MM.1S (cell line): ENCODE measurements at regions not wholly inside any gene's neighbourhood (a gene's known extent, or its start where the extent isn't known, plus 50 kb on each side); places are given as distances from the start of the nearest gene placed in this dataset.

Source experiments
- DNase-seq: peaks from one replicate; pipeline ENCODE4 v3.0.0-alpha.2; 2015
- H2AFZ ChIP-seq: fragments of 300-600 bp; sonication (generic); 2 replicates; pipeline ENCODE4 v1.6.0; 2016; ENCODE audit warnings: antibody characterized with exemption, low read length
- H3F3A ChIP-seq: fragments of 300-600 bp; sonication (generic); 2 replicates; pipeline ENCODE4 v1.6.1; 2016; ENCODE audit warnings: mild to moderate bottlenecking, antibody characterized with exemption, low read length, moderate library complexity, mixed read lengths; ENCODE audit not compliant: insufficient read depth
- H3K27ac ChIP-seq: fragments of 300-600 bp; sonication (generic); 2 replicates; pipeline ENCODE4 v1.5.1; 2016; ENCODE audit warnings: mild to moderate bottlenecking, low read length
- H3K27me3 ChIP-seq: fragments of 300-600 bp; sonication (generic); replicated peaks from 2 replicates; pipeline ENCODE4 v1.6.0; 2016; ENCODE audit warnings: low read length; ENCODE audit not compliant: insufficient read depth
- H3K36me3 ChIP-seq: fragments of 300-600 bp; sonication (generic); replicated peaks from 2 replicates; pipeline ENCODE4 v1.6.1; 2016; ENCODE audit warnings: mild to moderate bottlenecking, low read length, mixed read lengths; ENCODE audit not compliant: insufficient read depth
- H3K4me1 ChIP-seq: fragments of 300-600 bp; sonication (generic); 2 replicates; pipeline ENCODE4 v1.6.1; 2016; ENCODE audit warnings: low read length, mixed read lengths
- H3K4me2 ChIP-seq: fragments of 300-600 bp; sonication (generic); 2 replicates; pipeline ENCODE4 v1.6.0; 2016; ENCODE audit warnings: low read depth, low read length
- H3K4me3 ChIP-seq: fragments of 300-600 bp; sonication (generic); 2 replicates; pipeline ENCODE4 v1.5.1; 2016; ENCODE audit warnings: low read length, mixed read lengths
- H3K79me2 ChIP-seq: fragments of 300-600 bp; sonication (generic); 2 replicates; pipeline ENCODE4 v1.6.1; 2016; ENCODE audit warnings: mixed run types, low read length, mixed read lengths
- H3K9ac ChIP-seq: fragments of 300-600 bp; sonication (generic); 2 replicates; pipeline ENCODE4 v1.6.1; 2016; ENCODE audit warnings: low read length, mixed read lengths
- H3K9me2 ChIP-seq: fragments of 300-600 bp; sonication (generic); replicated peaks from 2 replicates; pipeline ENCODE4 v1.6.1; 2016; ENCODE audit warnings: mild to moderate bottlenecking, low read length, mixed read lengths; ENCODE audit not compliant: insufficient read depth
- H3K9me3 ChIP-seq: fragments of 300-600 bp; sonication (generic); replicated peaks from 2 replicates; pipeline ENCODE4 v1.6.1; 2016; ENCODE audit warnings: mild to moderate bottlenecking, low read length, mixed read lengths; ENCODE audit not compliant: insufficient read depth
- H4K20me1 ChIP-seq: fragments of 300-600 bp; sonication (generic); 2 replicates; pipeline ENCODE4 v1.6.1; 2016; ENCODE audit warnings: mild to moderate bottlenecking, low read length, moderate library complexity, mixed read lengths; ENCODE audit not compliant: insufficient read depth
- EZH2 ChIP-seq: fragments of 300-600 bp; sonication (generic); optimal IDR thresholded peaks from 2 replicates; pipeline ENCODE3; 2017; ENCODE audit warnings: low read depth, mild to moderate bottlenecking, antibody characterized with exemption, low read length, mixed read lengths
- EZH2phosphoT487 ChIP-seq: fragments of 300-600 bp; sonication (generic); IDR thresholded peaks from 2 replicates; pipeline ENCODE4 v1.6.1; 2018; ENCODE audit warnings: antibody characterized with exemption, low read length
- TF ChIP-seq, protein P1 (sequence below): fragments of 300-600 bp; sonication (generic); IDR thresholded peaks from 2 replicates; pipeline ENCODE4 v1.5.1; 2016; ENCODE audit warnings: antibody characterized with exemption, low read length, mixed read lengths

DNA sequence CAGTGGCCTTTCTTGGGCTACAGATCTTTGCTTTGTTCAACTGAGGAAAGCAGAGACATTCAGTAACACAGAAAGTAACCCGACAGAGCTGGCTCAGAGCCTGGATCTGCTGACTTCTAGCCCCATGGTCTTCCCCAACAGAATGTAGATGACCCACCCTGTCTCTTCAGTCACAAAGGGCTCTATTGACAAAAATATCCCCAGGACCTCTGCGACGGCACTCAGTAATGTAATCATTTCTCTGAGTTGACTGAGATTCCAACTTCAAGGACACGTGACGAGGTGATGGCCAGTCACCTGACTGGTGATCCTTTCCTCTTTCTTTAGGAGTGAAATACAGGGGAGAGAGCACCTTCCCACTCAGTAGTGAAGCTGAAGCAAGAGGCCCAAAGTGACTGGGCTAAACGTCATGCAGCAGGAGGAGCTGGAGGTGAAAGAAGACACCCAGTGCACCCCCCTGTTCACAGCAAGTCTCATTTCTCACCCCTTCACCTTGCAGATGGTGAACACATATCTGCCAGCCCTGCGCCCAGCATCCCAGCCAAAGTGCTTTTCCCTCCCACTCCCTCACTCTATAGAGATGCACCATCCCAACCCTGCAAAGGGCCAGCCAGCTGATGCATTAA is 179.2 kb upstream of the EGLN3 start:
- no peaks in the 10 kb centered on the region for H3K9me3 ChIP-seq
- no peak overlapping the region for H3K4me2 ChIP-seq
- no peaks in the 10 kb centered on the region for H4K20me1 ChIP-seq
- no peaks in the 10 kb centered on the region for H3K79me2 ChIP-seq
- H3K27me3 ChIP-seq, result no peaks in the 10 kb centered on the region
- no peak for DNase-seq
- no peaks in the 10 kb centered on the region for H3K9me2 ChIP-seq
- TF ChIP-seq, protein P1, sequence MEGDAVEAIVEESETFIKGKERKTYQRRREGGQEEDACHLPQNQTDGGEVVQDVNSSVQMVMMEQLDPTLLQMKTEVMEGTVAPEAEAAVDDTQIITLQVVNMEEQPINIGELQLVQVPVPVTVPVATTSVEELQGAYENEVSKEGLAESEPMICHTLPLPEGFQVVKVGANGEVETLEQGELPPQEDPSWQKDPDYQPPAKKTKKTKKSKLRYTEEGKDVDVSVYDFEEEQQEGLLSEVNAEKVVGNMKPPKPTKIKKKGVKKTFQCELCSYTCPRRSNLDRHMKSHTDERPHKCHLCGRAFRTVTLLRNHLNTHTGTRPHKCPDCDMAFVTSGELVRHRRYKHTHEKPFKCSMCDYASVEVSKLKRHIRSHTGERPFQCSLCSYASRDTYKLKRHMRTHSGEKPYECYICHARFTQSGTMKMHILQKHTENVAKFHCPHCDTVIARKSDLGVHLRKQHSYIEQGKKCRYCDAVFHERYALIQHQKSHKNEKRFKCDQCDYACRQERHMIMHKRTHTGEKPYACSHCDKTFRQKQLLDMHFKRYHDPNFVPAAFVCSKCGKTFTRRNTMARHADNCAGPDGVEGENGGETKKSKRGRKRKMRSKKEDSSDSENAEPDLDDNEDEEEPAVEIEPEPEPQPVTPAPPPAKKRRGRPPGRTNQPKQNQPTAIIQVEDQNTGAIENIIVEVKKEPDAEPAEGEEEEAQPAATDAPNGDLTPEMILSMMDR, result no peak
- TF ChIP-seq EZH2 (no peak), EZH2phosphoT487 (no peak)
- no peaks in the 10 kb centered on the region for H3F3A ChIP-seq
- H3K36me3 ChIP-seq, result no peaks in the 10 kb centered on the region
- no peaks in the 10 kb centered on the region for H3K4me1 ChIP-seq
- H3K4me3 ChIP-seq, result no peak overlapping the region
- no peak overlapping the region for H2AFZ ChIP-seq
- no peak overlapping the region for H3K27ac ChIP-seq
- H3K9ac ChIP-seq, result no peak overlapping the region

DNA sequence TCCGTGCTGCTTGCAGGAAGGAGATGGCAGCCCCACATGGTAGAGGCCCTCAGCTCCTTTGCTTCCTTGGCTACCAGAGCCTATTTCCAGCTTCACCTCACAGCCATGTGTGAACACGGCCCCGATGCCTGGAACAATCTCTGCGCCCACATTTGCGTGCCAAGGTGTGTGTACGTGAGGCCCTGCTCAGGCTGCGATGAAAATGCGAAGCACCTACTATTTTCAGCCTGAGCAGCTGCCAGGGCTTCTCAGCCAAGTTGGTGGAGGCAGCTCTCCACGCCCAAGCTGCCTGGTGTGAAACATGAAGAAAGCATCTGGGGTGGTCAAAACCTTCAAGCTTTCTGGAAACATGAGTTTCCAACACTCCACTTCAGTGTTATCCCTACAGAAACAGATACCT is 177.8 kb upstream of the EGLN3 start:
- H3K27ac ChIP-seq, result no peak overlapping the region
- H4K20me1 ChIP-seq, result no peaks in the 10 kb centered on the region
- H3K36me3 ChIP-seq, result no peaks in the 10 kb centered on the region
- H3K4me2 ChIP-seq, result no peak overlapping the region
- H3K79me2 ChIP-seq, result no peaks in the 10 kb centered on the region
- no peak for DNase-seq
- H3K4me3 ChIP-seq, result no peak overlapping the region
- no peaks in the 10 kb centered on the region for H3K4me1 ChIP-seq
- no peak overlapping the region for H3K9ac ChIP-seq
- H3F3A ChIP-seq, result no peaks in the 10 kb centered on the region
- TF ChIP-seq, protein P1, result no peak
- no peak for TF ChIP-seq EZH2phosphoT487
- TF ChIP-seq EZH2, result no peak
- no peaks in the 10 kb centered on the region for H3K27me3 ChIP-seq
- H2AFZ ChIP-seq, result no peak overlapping the region
- H3K9me2 ChIP-seq, result no peaks in the 10 kb centered on the region
- H3K9me3 ChIP-seq, result no peaks in the 10 kb centered on the region

DNA sequence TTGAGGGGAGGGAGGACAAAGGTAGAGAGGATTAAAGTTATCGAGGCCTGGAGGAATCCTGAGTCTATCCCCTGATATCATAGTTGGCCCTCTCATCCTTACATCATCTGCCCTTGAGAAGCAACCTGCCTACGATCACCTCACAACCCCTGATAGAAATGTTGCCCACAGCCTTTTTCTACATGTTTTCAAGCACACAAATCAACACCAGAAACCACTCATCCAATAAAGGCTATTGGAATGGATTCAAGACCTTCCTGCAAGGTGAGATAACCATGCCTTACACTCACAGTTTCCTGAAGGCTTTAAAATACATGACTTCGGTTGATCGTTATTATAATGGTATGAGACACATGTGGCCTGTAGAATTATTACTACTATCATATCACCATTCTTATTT is 175.7 kb upstream of the EGLN3 start:
- Histone ChIP-seq H3K4me1 (no peaks in the 10 kb centered on the region), H3K9me2 (no peaks in the 10 kb centered on the region), H3F3A (no peaks in the 10 kb centered on the region), H3K4me3 (no peak overlapping the region), H2AFZ (no peak overlapping the region), H3K79me2 (no peaks in the 10 kb centered on the region), H3K9ac (no peak overlapping the region), H4K20me1 (no peaks in the 10 kb centered on the region), H3K9me3 (no peaks in the 10 kb centered on the region), H3K36me3 (no peaks in the 10 kb centered on the region), H3K27ac (no peak overlapping the region), H3K27me3 (no peaks in the 10 kb centered on the region), H3K4me2 (no peak overlapping the region)
- no peak for DNase-seq
- TF ChIP-seq, protein P1, result no peak
- no peak for TF ChIP-seq EZH2phosphoT487
- TF ChIP-seq EZH2, result no peak
